Trophoblast cell (in vitro differentiated cells and primary cell): ENCODE measurements at regions not wholly inside any gene's neighbourhood (a gene's known extent, or its start where the extent isn't known, plus 50 kb on each side); places are given as distances from the start of the nearest gene placed in this dataset.

Experiments used
- DNase-seq, 2 donors: peaks; one replicate each; pipeline ENCODE4 v3.0.0-alpha.2; 2016
- H2AFZ ChIP-seq: 2 replicates; pipeline ENCODE4 v1.6.1; 2013; ENCODE audit warnings: low read length, moderate library complexity, mild to moderate bottlenecking; ENCODE audit not compliant: insufficient read depth, poor library complexity
- H2AK5ac ChIP-seq: 2 replicates; pipeline ENCODE4 v1.6.1; 2013; ENCODE audit warnings: mild to moderate bottlenecking, low read length
- H2BK120ac ChIP-seq: 2 replicates; pipeline ENCODE4 v1.6.1; 2013; ENCODE audit warnings: low read length, mild to moderate bottlenecking, moderate library complexity; ENCODE audit not compliant: insufficient read depth, poor library complexity
- H2BK12ac ChIP-seq: 2 replicates; pipeline ENCODE4 v1.6.1; 2013; ENCODE audit warnings: mild to moderate bottlenecking, low read length, moderate library complexity
- H2BK5ac ChIP-seq: 2 replicates; pipeline ENCODE4 v1.6.1; 2013; ENCODE audit warnings: low read length, low read depth, moderate library complexity, mild to moderate bottlenecking; ENCODE audit not compliant: poor library complexity
- H3K14ac ChIP-seq: 2 replicates; pipeline ENCODE4 v1.6.1; 2013; ENCODE audit warnings: mild to moderate bottlenecking, low read length
- H3K18ac ChIP-seq: 2 replicates; pipeline ENCODE4 v1.6.1; 2013; ENCODE audit warnings: mild to moderate bottlenecking, low read length
- H3K23ac ChIP-seq: 2 replicates; pipeline ENCODE4 v1.6.1; 2013; ENCODE audit warnings: low read length
- H3K27ac ChIP-seq: 2 replicates; pipeline ENCODE4 v1.5.1; 2013; ENCODE audit warnings: low read depth, mild to moderate bottlenecking, inconsistent platforms, low read length, moderate library complexity
- H3K27me3 ChIP-seq: 2 replicates; pipeline ENCODE4 v1.6.1; 2013; ENCODE audit warnings: inconsistent platforms, mild to moderate bottlenecking, low read length, moderate library complexity; ENCODE audit not compliant: insufficient read depth
- H3K36me3 ChIP-seq, 2 experiments: 1 replicate in 1 of 2; 2 replicates in 1 of 2; pipeline ENCODE4 v1.6.1; 2013; ENCODE audit warnings: low read length in 2 of 2, mild to moderate bottlenecking in 2 of 2, moderate library complexity in 1 of 2; ENCODE audit not compliant: insufficient read depth in 2 of 2, control insufficient read depth in 1 of 2
- H3K4ac ChIP-seq: 2 replicates; pipeline ENCODE4 v1.6.1; 2013; ENCODE audit warnings: low read depth, mild to moderate bottlenecking, low read length, moderate library complexity
- H3K4me1 ChIP-seq, 2 experiments: 1 replicate in 1 of 2; 2 replicates in 1 of 2; pipeline ENCODE4 v1.6.1; 2013; ENCODE audit warnings: low read length in 2 of 2, mild to moderate bottlenecking in 2 of 2, moderate library complexity in 1 of 2; ENCODE audit not compliant: insufficient read depth in 2 of 2, control insufficient read depth in 1 of 2
- H3K4me2 ChIP-seq: 2 replicates; pipeline ENCODE4 v1.6.1; 2013; ENCODE audit warnings: inconsistent platforms, mild to moderate bottlenecking, low read length, moderate library complexity
- H3K4me3 ChIP-seq: 2 replicates; pipeline ENCODE4 v1.5.1; 2013; ENCODE audit warnings: mild to moderate bottlenecking, low read depth, low read length, inconsistent platforms
- H3K79me1 ChIP-seq: one replicate; pipeline ENCODE4 v1.6.1; 2013; ENCODE audit warnings: low read length
- H3K79me2 ChIP-seq: 2 replicates; pipeline ENCODE4 v1.6.1; 2013; ENCODE audit warnings: low read length, mild to moderate bottlenecking; ENCODE audit not compliant: control insufficient read depth, insufficient read depth, poor library complexity
- H3K9ac ChIP-seq: 2 replicates; pipeline ENCODE4 v1.6.1; 2013; ENCODE audit warnings: mild to moderate bottlenecking, low read length
- H3K9me3 ChIP-seq: 2 replicates; pipeline ENCODE4 v1.6.1; 2013; ENCODE audit warnings: low read depth, mild to moderate bottlenecking, control low read depth, inconsistent platforms, low read length; ENCODE audit not compliant: insufficient read depth
- H4K12ac ChIP-seq: 2 replicates; pipeline ENCODE4 v1.6.1; 2013; ENCODE audit warnings: low read depth, mild to moderate bottlenecking, low read length, moderate library complexity
- H4K8ac ChIP-seq: 2 replicates; pipeline ENCODE4 v1.6.1; 2013; ENCODE audit warnings: low read depth, mild to moderate bottlenecking, low read length, moderate library complexity
- H4K91ac ChIP-seq: one replicate; pipeline ENCODE4 v1.6.1; 2013; ENCODE audit warnings: low read depth, mild to moderate bottlenecking, low read length, moderate library complexity
- WGBS: extraction: QIAGEN DNeasy Blood & Tissue Kit; methylation state at CpG from one replicate; pipeline ENCODE4 v1.1.7; 2013; ENCODE audit warnings: missing lambda C conversion rate; ENCODE audit not compliant: insufficient read length, insufficient coverage; ENCODE audit errors: extremely low coverage; 5-methylcytosine and 5-hydroxymethylcytosine counted together

DNA sequence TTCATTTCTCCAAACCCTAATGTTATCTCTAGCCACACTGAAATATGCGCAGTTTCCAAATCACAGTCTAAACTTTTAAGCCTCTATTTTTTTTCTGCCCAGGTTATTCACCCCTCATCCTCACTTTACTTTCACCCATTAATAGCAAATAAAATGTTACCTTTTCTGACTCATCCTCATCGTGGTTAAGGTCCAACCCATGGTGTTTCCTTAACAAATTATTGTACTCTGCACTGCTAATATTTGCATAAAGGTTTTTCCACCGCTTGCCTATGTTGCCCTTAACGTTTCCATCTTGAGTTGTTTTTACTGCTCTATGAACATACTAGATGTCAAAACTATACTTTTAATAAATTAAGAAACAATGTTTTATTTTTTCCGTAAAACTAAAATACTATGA is 780.9 kb upstream of the KLHL1 start:
- no CpG with 5 or more reads among the region's 5 CpGs for WGBS
- Histone ChIP-seq H2AFZ (no peak overlapping the region), H2BK5ac (no peak overlapping the region), H3K4me1 (no peaks in the 10 kb centered on the region), H3K9me3 (no peaks in the 10 kb centered on the region), H3K4ac (no peak overlapping the region), H2BK12ac (no peak overlapping the region), H3K27me3 (no peaks in the 10 kb centered on the region), H3K79me1 (no peaks in the 10 kb centered on the region), H3K27ac (no peak overlapping the region), H3K14ac (no peak overlapping the region), H3K9ac (no peak overlapping the region), H3K36me3 (no peaks in the 10 kb centered on the region), H3K18ac (no peak overlapping the region), H3K23ac (no peak overlapping the region), H4K8ac (no peak overlapping the region), H4K12ac (no peak overlapping the region), H3K79me2 (no peaks in the 10 kb centered on the region), H3K4me2 (no peak overlapping the region), H2AK5ac (no peak overlapping the region), H2BK120ac (no peak overlapping the region), H4K91ac (no peak overlapping the region), H3K4me3 (no peak overlapping the region)
- no peak for DNase-seq

- no peak overlapping the region for H3K4me2 ChIP-seq
- no peak overlapping the region for H3K14ac ChIP-seq
- no peak overlapping the region for H2BK120ac ChIP-seq
- H3K23ac ChIP-seq = no peak overlapping the region
- no peak overlapping the region for H3K9ac ChIP-seq
- WGBS = no CpG with 5 or more reads among the region's 2 CpGs
- H4K12ac ChIP-seq = no peak overlapping the region
- H2BK5ac ChIP-seq = no peak overlapping the region
- no peak overlapping the region for H3K4me3 ChIP-seq
- H3K18ac ChIP-seq = no peak overlapping the region
- H3K9me3 ChIP-seq = no peaks in the 10 kb centered on the region
- no peak overlapping the region for H3K27ac ChIP-seq
- no peak for DNase-seq
- H3K4me1 ChIP-seq = no peaks in the 10 kb centered on the region
- H4K91ac ChIP-seq = no peak overlapping the region
- H3K36me3 ChIP-seq = no peaks in the 10 kb centered on the region
- no peak overlapping the region for H2AFZ ChIP-seq
- H3K79me1 ChIP-seq = no peaks in the 10 kb centered on the region
- no peaks in the 10 kb centered on the region for H3K27me3 ChIP-seq
- no peaks in the 10 kb centered on the region for H3K79me2 ChIP-seq
- no peak overlapping the region for H2BK12ac ChIP-seq
- no peak overlapping the region for H2AK5ac ChIP-seq
- no peak overlapping the region for H3K4ac ChIP-seq
- no peak overlapping the region for H4K8ac ChIP-seq
Observed at GRCh38 chr13:70884196-70884595, 775.9 kb upstream of the KLHL1 start.

- H4K8ac ChIP-seq = no peak overlapping the region
- DNase-seq = no peak
- no CpG with 5 or more reads among the region's 3 CpGs for WGBS
- H4K12ac ChIP-seq = no peak overlapping the region
- H3K9ac ChIP-seq = no peak overlapping the region
- no peaks in the 10 kb centered on the region for H3K27me3 ChIP-seq
- H3K23ac ChIP-seq = no peak overlapping the region
- no peak overlapping the region for H3K4me3 ChIP-seq
- no peaks in the 10 kb centered on the region for H3K9me3 ChIP-seq
- no peak overlapping the region for H2AFZ ChIP-seq
- H2BK120ac ChIP-seq = no peak overlapping the region
- no peaks in the 10 kb centered on the region for H3K79me2 ChIP-seq
- no peak overlapping the region for H4K91ac ChIP-seq
- H3K4me1 ChIP-seq = no peaks in the 10 kb centered on the region
- no peak overlapping the region for H3K27ac ChIP-seq
- H3K18ac ChIP-seq = no peak overlapping the region
- no peak overlapping the region for H3K4me2 ChIP-seq
- no peak overlapping the region for H2BK5ac ChIP-seq
- no peak overlapping the region for H3K14ac ChIP-seq
- no peak overlapping the region for H3K4ac ChIP-seq
- no peak overlapping the region for H2BK12ac ChIP-seq
- no peak overlapping the region for H2AK5ac ChIP-seq
- no peaks in the 10 kb centered on the region for H3K36me3 ChIP-seq
- no peaks in the 10 kb centered on the region for H3K79me1 ChIP-seq
Observed at GRCh38 chr13:70874636-70875035, 766.4 kb upstream of the KLHL1 start.

DNA sequence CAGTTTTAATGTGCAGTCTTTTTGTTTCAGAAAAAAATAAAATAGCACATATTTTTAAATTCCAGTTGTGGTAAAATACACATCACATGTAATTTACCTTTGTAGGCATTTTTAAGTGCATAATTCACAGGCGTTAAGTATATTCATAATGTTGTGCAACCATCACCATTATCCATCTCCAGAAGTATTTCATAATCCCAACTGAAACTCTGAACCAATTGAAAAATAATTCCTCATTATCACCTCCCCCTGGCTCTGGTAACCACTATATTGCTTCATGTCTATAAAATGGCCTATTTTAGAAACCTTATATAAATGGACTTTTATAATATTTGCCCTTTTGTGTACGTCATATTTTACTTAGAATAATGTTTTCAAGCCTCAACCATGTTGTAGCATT is 756.5 kb upstream of the KLHL1 start:
- no peak overlapping the region for H2BK12ac ChIP-seq
- H2BK120ac ChIP-seq = no peak overlapping the region
- H3K4me1 ChIP-seq = no peaks in the 10 kb centered on the region
- no peak overlapping the region for H4K12ac ChIP-seq
- no peak overlapping the region for H3K4me2 ChIP-seq
- no peaks in the 10 kb centered on the region for H3K9me3 ChIP-seq
- H3K23ac ChIP-seq = no peak overlapping the region
- H3K27ac ChIP-seq = no peak overlapping the region
- H4K8ac ChIP-seq = no peak overlapping the region
- no peaks in the 10 kb centered on the region for H3K79me1 ChIP-seq
- no peak overlapping the region for H4K91ac ChIP-seq
- WGBS = no CpG with 5 or more reads among the region's 2 CpGs
- no peak overlapping the region for H3K14ac ChIP-seq
- no peak overlapping the region for H2BK5ac ChIP-seq
- H3K27me3 ChIP-seq = no peaks in the 10 kb centered on the region
- H2AFZ ChIP-seq = no peak overlapping the region
- no peak overlapping the region for H3K4ac ChIP-seq
- no peak overlapping the region for H2AK5ac ChIP-seq
- H3K4me3 ChIP-seq = no peak overlapping the region
- no peaks in the 10 kb centered on the region for H3K36me3 ChIP-seq
- no peak overlapping the region for H3K9ac ChIP-seq
- DNase-seq = no peak
- H3K79me2 ChIP-seq = no peaks in the 10 kb centered on the region
- H3K18ac ChIP-seq = no peak overlapping the region
